Activated CD8-positive, alpha-beta memory T cell treated with anti-CD3 and anti-CD28 coated beads for 1 hour (primary cell): ENCODE measurements at regions not wholly inside any gene's neighbourhood (a gene's known extent, or its start where the extent isn't known, plus 50 kb on each side); places are given as distances from the start of the nearest gene placed in this dataset.
"Not testable (repeated sequence)": the region's sequence is repeated elsewhere in the genome, so short reads cannot be mapped to it uniquely, and the experiment has no call there.

Experiments used
- DNase-seq, 2 donors: peaks; one replicate each; pipeline ENCODE4 v3.0.0-alpha.2; 2020; ENCODE audit warnings: low read depth in 1 of 2; ENCODE audit errors: extremely low read depth in 1 of 2

GRCh38 chr9:113739605-113740507 is 136.3 kb upstream of the ZNF618 start:
- DNase-seq: not testable (repeated sequence)

GRCh38 chr9:113740508-113741500 is 135.3 kb upstream of the ZNF618 start:
- DNase-seq: not testable (repeated sequence)

GRCh38 chr9:113741886-113742854 is 133.9 kb upstream of the ZNF618 start:
- DNase-seq: no peak

- no peak for DNase-seq
These were observed 133.2 kb upstream of the ZNF618 start for GRCh38 chr9:113742878-113743277.

- DNase-seq: no peak
These were observed 129.6 kb upstream of the ZNF618 start for GRCh38 chr9:113746486-113746885.

- DNase-seq: no peak
These were observed 128.0 kb upstream of the ZNF618 start for GRCh38 chr9:113748135-113748534.

- no peak for DNase-seq
These were observed 122.5 kb upstream of the ZNF618 start for GRCh38 chr9:113753398-113754119.

GRCh38 chr9:113754739-113755138 is 121.4 kb upstream of the ZNF618 start:
- no peak for DNase-seq

- no peak for DNase-seq
These were observed 120.7 kb upstream of the ZNF618 start for GRCh38 chr9:113755433-113755832.

- DNase-seq: no peak
These were observed 119.5 kb upstream of the ZNF618 start for GRCh38 chr9:113756476-113757192.

GRCh38 chr9:113763429-113763828 is 112.7 kb upstream of the ZNF618 start:
- no peak for DNase-seq

GRCh38 chr9:113764572-113764971 is 111.5 kb upstream of the ZNF618 start:
- no peak for DNase-seq

GRCh38 chr9:113769412-113769811 is 106.7 kb upstream of the ZNF618 start:
- no peak for DNase-seq

GRCh38 chr9:113770396-113770795 is 105.7 kb upstream of the ZNF618 start:
- no peak for DNase-seq

- no peak for DNase-seq
These were observed 104.9 kb upstream of the ZNF618 start for GRCh38 chr9:113771199-113771598.

- DNase-seq: no peak
These were observed 103.8 kb upstream of the ZNF618 start for GRCh38 chr9:113772121-113772810.

- DNase-seq: no peak
These were observed 101.1 kb upstream of the ZNF618 start for GRCh38 chr9:113774963-113775362.

GRCh38 chr9:113775749-113776148 is 100.4 kb upstream of the ZNF618 start:
- DNase-seq: no peak
